HAP-1 (cell line): ENCODE measurements at regions not wholly inside any gene's neighbourhood (a gene's known extent, or its start where the extent isn't known, plus 50 kb on each side); places are given as distances from the start of the nearest gene placed in this dataset.
"Not testable (repeated sequence)": the region's sequence is repeated elsewhere in the genome, so short reads cannot be mapped to it uniquely, and the experiment has no call there.

Experiments used
- DNase-seq, 2 experiments: peaks; one replicate each; pipeline ENCODE4 v3.0.0-alpha.2; 2016 to 2020; ENCODE audit warnings: low spot score in 2 of 2
- H3K27me3 ChIP-seq: fragments of 250-450 bp; sonication (Bioruptor Pico); 2 replicates; pipeline ENCODE4 v1.5.1; 2020; ENCODE audit warnings: low read depth, mild to moderate bottlenecking, moderate library complexity
- H3K36me3 ChIP-seq: fragments of 250-450 bp; sonication (Bioruptor Pico); replicated peaks from 2 replicates; pipeline ENCODE4 v1.5.1; 2020; ENCODE audit warnings: mild to moderate bottlenecking
- H3K4me1 ChIP-seq: fragments of 250-450 bp; sonication (Bioruptor Pico); 2 replicates; pipeline ENCODE4 v1.5.1; 2020; ENCODE audit warnings: mild to moderate bottlenecking
- H3K4me3 ChIP-seq: fragments of 250-450 bp; sonication (Bioruptor Pico); 2 replicates; pipeline ENCODE4 v1.5.1; 2020; ENCODE audit warnings: mild to moderate bottlenecking, moderate library complexity
- H3K9me3 ChIP-seq: fragments of 250-450 bp; sonication (Bioruptor Pico); 2 replicates; pipeline ENCODE4 v1.5.1; 2020; ENCODE audit warnings: mild to moderate bottlenecking, moderate library complexity
- in situ Hi-C: fragments of 300-500 bp; cut with MboI; formaldehyde crosslinking; loops from 3 replicates; pipeline ENCODE4 v1.14.3; 2020; ENCODE audit warnings: low sequenced_read_pairs, inconsistent platforms, mixed read lengths

DNA sequence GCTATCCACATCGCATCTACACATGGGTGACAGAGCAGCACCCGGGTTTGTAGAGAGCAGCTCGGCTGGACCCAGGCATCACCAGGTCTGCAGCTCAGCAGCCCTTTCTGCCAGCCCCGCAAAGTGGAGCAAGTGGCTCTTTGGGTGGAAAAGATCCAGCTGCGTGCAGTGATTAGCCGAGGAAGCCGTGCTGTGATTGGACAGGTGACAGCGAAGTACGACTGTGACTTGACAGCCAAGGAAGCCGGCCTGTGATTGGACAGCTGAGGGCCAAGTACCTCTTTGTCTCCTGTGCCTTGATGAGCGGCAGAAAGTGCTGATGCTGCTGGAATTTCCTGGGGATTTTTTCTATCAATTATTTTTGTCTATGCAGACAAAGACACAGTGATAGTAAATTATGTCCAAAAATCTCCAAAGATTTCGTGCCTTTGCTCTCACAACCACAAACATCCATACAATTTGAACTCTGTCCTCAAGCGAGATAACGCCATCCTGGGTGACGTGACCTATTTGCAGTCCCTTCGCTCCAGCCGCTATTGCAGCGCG lies 62.3 kb upstream of the GPR31 start:
- Histone ChIP-seq H3K4me1 (no peaks in the 10 kb centered on the region), H3K4me3 (no peak overlapping the region), H3K27me3 (no peaks in the 10 kb centered on the region), H3K9me3 (no peaks in the 10 kb centered on the region), H3K36me3 (no peaks in the 10 kb centered on the region)
- no peak for DNase-seq
- in situ Hi-C loops, result no loop called here

DNA sequence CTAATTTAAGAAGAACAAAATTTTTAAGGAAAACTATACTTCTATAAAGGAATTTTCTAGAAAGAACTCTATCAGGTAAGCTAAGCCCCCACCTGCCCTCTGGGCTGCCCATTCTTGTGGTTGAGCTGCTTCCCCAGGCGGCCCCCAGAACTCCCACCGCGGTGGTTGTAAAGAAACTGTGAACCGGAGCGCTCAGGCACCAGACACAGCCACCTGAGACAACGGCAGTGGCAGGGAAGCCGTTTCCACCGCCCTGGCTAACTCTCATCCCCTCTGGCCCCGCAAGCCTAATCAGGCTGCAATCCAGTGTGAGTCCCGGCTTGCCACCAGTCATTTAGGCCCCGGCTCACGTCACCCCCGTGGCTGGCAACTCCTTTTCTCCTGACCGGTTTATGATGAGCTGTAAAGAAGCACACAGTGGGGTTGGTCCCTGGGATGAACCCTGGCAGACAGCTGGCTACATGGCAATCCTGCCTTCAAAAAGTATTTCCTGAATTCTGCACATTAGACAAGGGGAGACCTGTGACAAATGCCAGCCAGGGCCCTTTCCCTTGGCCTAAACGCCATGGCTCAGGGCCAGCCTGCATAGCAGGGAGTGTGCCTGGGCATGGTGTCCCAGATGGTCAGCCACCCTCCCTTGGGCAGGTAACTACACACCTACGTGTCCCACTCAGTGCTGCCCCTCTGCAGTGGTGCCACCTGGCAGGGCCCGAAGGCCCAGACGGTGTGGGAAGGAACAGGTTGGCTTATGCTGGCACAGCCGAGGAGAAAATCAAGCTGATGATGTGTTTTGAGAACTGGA lies 63.8 kb upstream of the GPR31 start:
- DNase-seq, result no peak
- Histone ChIP-seq H3K4me1 (no peaks in the 10 kb centered on the region), H3K27me3 (no peaks in the 10 kb centered on the region), H3K36me3 (no peaks in the 10 kb centered on the region), H3K4me3 (no peak overlapping the region), H3K9me3 (no peaks in the 10 kb centered on the region)
- in situ Hi-C loops, result no loop called here

DNA sequence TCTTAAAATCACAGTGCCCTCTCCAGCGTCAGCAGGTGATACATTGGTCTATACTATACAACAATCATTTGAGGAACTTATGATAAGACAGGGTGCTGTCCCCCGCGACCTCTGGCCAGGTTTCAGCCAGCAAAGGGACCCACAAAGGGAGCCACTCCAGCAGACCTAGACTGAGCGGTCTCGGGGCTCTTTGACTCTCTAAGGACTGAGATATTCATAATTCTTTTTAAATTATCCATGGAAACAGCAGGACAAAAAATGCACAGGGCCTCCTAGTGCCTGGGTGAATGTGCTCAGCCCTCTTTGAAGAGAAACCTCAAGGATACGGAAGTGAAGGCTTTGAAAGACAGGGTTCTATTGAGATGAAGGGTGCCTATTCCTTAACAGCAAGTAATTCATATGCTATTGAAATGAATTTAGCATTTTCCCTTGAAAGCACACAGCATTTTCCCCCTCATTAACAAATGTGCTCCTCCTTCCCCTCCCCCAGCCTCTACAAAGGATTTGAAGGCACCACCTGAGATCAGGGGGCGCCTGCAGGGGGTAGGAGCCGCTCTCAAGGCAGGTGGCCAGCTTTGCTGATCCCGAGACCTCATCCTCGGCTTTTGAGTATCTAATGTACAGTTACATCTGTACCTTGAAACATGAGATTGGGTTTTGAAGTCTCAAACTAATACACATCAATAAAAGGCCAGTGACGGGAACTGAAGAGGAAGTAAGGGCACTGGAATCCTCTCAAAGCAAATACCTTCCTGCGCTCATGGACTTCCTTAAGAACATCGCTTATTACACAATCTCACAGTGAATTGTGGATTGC lies 65.3 kb upstream of the UNC93A start:
- DNase-seq, H3K4me1 ChIP-seq, H3K27me3 ChIP-seq, H3K4me3 ChIP-seq, in situ Hi-C loops, H3K36me3 ChIP-seq, H3K9me3 ChIP-seq: not testable (repeated sequence)

GRCh38 chr6:167226383-167226685 lies 64.8 kb upstream of the UNC93A start:
- no peak for DNase-seq
- Histone ChIP-seq H3K4me1 (no peaks in the 10 kb centered on the region), H3K4me3 (no peak overlapping the region), H3K36me3 (no peaks in the 10 kb centered on the region), H3K9me3 (no peaks in the 10 kb centered on the region), H3K27me3 (no peaks in the 10 kb centered on the region)
- in situ Hi-C loops, result no loop called here

DNA sequence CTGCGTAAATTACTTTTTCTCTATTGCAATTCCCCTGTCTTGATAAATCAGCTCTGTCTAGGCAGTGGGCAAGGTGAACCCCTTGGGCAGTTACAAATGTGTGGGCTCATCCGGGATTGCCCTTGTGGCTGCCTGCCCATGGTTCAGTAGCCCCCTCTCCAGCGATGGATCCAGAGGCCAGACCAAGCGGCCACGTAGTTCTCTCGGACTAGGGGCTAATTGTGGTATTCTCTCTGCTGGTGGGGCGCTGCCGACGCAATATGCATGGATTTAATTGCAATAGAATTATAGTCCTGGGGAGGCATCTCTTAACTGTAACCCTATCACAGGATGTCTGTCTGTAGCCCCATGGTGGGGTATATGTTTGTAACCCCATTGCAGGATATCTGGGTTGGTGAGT lies 64.3 kb upstream of the UNC93A start:
- Histone ChIP-seq H3K36me3 (no peaks in the 10 kb centered on the region), H3K4me1 (no peaks in the 10 kb centered on the region), H3K27me3 (no peaks in the 10 kb centered on the region), H3K4me3 (no peak overlapping the region), H3K9me3 (no peaks in the 10 kb centered on the region)
- DNase-seq, result no peak
- in situ Hi-C loops, result no loop called here

DNA sequence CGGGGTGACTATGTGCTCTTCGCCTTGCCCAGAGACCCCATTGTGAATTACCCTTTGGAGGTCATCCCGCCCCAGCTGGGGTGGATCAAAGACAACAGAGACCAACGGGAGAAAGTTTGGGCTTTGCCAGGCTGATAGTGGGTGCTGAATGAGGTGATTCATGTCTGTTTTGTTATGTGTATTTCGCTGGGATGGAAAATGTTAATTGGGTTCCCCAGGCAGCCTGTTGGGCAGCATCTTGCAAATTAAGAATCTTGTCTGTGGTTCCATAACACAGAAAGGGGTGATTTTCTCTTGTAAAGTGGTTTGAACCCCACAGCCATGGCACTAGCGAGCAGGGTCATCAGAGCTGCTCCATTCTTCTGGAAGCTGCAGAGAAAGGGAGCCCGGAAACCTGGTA lies 63.1 kb upstream of the UNC93A start:
- no peaks in the 10 kb centered on the region for H3K36me3 ChIP-seq
- no peaks in the 10 kb centered on the region for H3K9me3 ChIP-seq
- H3K4me1 ChIP-seq, result no peaks in the 10 kb centered on the region
- H3K27me3 ChIP-seq, result no peaks in the 10 kb centered on the region
- H3K4me3 ChIP-seq, result no peak overlapping the region
- DNase-seq, result no peak
- in situ Hi-C loops, result no loop called here

- Histone ChIP-seq H3K4me1 (no peaks in the 10 kb centered on the region), H3K36me3 (no peaks in the 10 kb centered on the region), H3K4me3 (no peak overlapping the region), H3K27me3 (no peaks in the 10 kb centered on the region), H3K9me3 (no peaks in the 10 kb centered on the region)
- DNase-seq, result no peak
- in situ Hi-C loops, result no loop called here
These were observed 61.5 kb upstream of the UNC93A start for GRCh38 chr6:167229586-167229985.

GRCh38 chr6:167230288-167230687 lies 60.8 kb upstream of the UNC93A start:
- no peaks in the 10 kb centered on the region for H3K27me3 ChIP-seq
- H3K4me1 ChIP-seq, result no peaks in the 10 kb centered on the region
- no peak overlapping the region for H3K4me3 ChIP-seq
- no peaks in the 10 kb centered on the region for H3K36me3 ChIP-seq
- DNase-seq, result no peak
- H3K9me3 ChIP-seq, result no peaks in the 10 kb centered on the region
- in situ Hi-C loops, result no loop called here

DNA sequence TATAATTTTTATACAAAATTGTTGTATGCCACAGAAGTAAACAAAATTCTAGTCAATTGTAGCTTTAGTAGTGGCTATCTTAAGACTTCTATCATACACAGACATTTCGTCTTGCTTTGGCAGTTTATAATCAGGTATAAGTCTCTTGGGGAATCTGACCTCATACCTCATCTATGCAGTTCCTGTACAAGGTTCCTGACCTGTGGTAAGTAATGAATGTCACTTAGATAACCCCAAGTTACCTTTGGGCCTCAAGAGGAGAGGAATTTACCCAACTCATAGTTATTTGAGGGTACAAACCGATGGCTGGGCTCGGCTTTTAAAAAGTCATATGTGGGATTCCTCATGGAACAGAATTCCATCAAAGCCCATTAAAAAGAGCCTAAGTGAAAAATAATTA lies 58.8 kb upstream of the UNC93A start:
- Histone ChIP-seq H3K36me3 (no peaks in the 10 kb centered on the region), H3K4me1 (no peaks in the 10 kb centered on the region), H3K4me3 (no peak overlapping the region), H3K27me3 (no peaks in the 10 kb centered on the region), H3K9me3 (no peaks in the 10 kb centered on the region)
- in situ Hi-C loops, result no loop called here
- no peak for DNase-seq

DNA sequence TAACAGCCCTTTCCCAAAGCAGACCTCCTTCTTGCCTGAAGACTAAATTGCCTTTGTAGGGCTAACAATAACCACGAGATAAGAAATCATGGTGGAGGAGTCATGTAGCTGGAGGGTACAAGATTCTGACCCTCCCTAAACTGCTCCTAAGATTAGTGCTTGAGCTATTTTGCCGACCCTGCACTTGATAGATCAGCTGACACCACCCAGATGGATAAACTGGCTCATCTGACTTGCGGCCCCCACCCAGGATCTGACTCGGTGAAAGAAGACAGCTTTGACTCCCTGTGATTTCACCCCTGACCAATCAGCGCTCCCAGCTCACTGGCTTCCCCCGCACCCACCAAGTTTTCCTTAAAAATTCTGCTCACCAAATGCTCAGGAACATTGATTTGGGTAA lies 57.6 kb upstream of the UNC93A start:
- no peaks in the 10 kb centered on the region for H3K9me3 ChIP-seq
- no peak overlapping the region for H3K4me3 ChIP-seq
- in situ Hi-C loops, result no loop called here

DNA sequence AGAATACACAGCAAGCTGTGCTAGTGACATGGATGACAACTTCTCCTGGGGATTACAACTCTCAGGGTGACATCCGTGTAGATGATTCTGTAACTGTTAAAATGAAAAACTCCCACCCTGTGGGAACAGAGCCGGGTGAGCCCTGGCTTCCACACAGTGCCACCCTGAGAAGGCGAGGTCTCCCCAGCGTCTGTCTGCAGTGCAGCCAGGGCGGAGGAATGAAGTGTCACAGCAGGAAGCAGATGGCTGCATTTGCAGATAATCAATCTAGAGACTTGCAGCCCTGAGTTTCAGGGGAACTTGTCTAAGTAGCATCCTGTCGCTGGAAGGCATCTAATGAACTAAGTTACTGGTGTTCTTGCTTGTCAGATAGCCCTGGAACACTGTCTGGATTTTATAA lies 56.5 kb upstream of the UNC93A start:
- H3K27me3 ChIP-seq, DNase-seq, H3K4me1 ChIP-seq, in situ Hi-C loops, H3K9me3 ChIP-seq, H3K4me3 ChIP-seq, H3K36me3 ChIP-seq: not testable (repeated sequence)

More for the DNA sequence above, 57.6 kb upstream of the UNC93A start:
- no peaks in the 10 kb centered on the region for H3K27me3 ChIP-seq
- no peaks in the 10 kb centered on the region for H3K4me1 ChIP-seq
- no peak for DNase-seq
- no peaks in the 10 kb centered on the region for H3K36me3 ChIP-seq

- Histone ChIP-seq H3K9me3 (no peaks in the 10 kb centered on the region), H3K36me3 (no peaks in the 10 kb centered on the region)
- in situ Hi-C loops, result no loop called here
These were observed 56.1 kb upstream of the UNC93A start for GRCh38 chr6:167235005-167235404.

DNA sequence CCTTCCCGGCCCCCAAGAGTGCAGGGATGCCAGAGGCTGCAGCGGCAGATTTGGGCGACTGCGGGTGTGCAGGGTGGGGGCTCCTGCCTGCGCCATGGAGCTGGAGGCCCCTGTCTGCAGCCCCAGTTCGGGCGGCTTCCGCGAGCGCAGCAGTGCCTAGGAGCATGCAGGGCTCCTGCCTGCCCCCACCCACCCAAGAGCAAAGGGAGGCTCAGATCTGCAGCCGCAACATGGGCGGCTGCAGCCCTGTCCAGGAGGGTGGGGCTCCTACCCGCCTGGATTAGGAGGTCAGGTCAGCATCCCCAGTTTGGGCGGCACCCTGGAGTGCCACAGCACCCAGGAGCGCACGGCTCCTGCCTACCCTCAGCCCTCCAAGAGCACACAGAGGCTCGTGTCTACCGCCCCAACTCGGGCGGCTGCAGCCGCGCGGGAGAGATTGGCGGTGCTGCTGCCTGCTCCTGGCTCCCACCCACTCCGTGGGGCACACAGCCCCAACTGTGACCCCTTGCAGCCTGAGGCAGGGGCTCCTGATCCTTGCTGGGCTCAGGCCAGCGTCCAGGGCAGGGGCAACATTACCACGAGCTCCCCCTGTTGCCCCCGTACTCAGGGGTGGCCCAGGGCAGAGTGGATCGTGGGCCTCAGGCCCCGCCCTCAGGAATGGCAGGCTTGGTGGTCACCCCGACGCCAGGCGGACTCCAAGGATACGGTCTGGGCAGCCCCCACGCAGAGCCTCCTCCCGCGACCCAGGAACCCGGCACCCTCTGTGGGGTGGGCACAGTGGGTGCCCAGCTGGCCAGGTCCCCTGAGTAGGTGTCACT lies 55.5 kb upstream of the UNC93A start:
- no peaks in the 10 kb centered on the region for H3K27me3 ChIP-seq
- H3K9me3 ChIP-seq, result no peaks in the 10 kb centered on the region
- no peak for DNase-seq
- in situ Hi-C loops, result no loop called here
- H3K4me3 ChIP-seq, result no peak overlapping the region
- no peaks in the 10 kb centered on the region for H3K4me1 ChIP-seq
- no peaks in the 10 kb centered on the region for H3K36me3 ChIP-seq

More at GRCh38 chr6:167235005-167235404, 56.1 kb upstream of the UNC93A start:
- no peak for DNase-seq
- Histone ChIP-seq H3K27me3 (no peaks in the 10 kb centered on the region), H3K4me1 (no peaks in the 10 kb centered on the region), H3K4me3 (no peak overlapping the region)

DNA sequence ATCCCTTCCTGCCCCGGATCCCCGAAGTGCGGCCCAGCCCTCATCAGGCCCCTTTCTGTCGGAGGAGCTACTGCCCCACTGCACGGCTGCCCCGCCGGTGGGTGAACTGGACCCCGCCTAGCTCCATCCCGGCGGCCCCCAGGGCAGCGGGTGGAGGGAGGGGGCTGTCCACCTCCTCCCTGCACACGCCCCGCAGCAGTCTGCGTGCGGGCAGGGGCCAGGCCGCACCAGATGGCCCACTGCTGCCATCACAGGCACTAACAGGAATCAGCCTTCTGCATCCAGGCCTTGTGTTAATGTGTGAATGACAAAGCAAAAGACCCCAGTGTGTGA lies 54.9 kb upstream of the UNC93A start:
- Histone ChIP-seq H3K4me1 (no peaks in the 10 kb centered on the region), H3K9me3 (no peaks in the 10 kb centered on the region), H3K27me3 (no peaks in the 10 kb centered on the region), H3K4me3 (no peak overlapping the region), H3K36me3 (no peaks in the 10 kb centered on the region)
- in situ Hi-C loops, result no loop called here
- DNase-seq, result no peak
